Loucy (cell line): ENCODE measurements at regions not wholly inside any gene's neighbourhood (a gene's known extent, or its start where the extent isn't known, plus 50 kb on each side); places are given as distances from the start of the nearest gene placed in this dataset.

Experiments used
- H2AFZ ChIP-seq: fragments of 200-600 bp; sonication (generic); 2 replicates; pipeline ENCODE4 v1.6.0; 2016; ENCODE audit warnings: antibody characterized with exemption, mild to moderate bottlenecking, low read length, moderate library complexity
- H3F3A ChIP-seq: fragments of 200-600 bp; 2 replicates; pipeline ENCODE4 v1.6.0; 2016; ENCODE audit warnings: antibody characterized with exemption, low read depth, mild to moderate bottlenecking
- H3K27me3 ChIP-seq: fragments of 200-600 bp; sonication (generic); 2 replicates; pipeline ENCODE4 v1.6.1; 2014; ENCODE audit warnings: low read length, mild to moderate bottlenecking; ENCODE audit not compliant: insufficient read depth, poor library complexity, severe bottlenecking
- H3K36me3 ChIP-seq: fragments of 200-600 bp; sonication (generic); 2 replicates; pipeline ENCODE4 v1.6.1; 2016; ENCODE audit warnings: low read length; ENCODE audit not compliant: insufficient read depth
- H3K4me1 ChIP-seq: fragments of 200-600 bp; sonication (generic); 2 replicates; pipeline ENCODE4 v1.5.1; 2014; ENCODE audit warnings: low read length, mild to moderate bottlenecking; ENCODE audit not compliant: insufficient read depth, poor library complexity, severe bottlenecking
- H3K4me2 ChIP-seq: fragments of 200-600 bp; sonication (generic); 2 replicates; pipeline ENCODE4 v1.6.0; 2014; ENCODE audit warnings: antibody characterized with exemption, low read length, low read depth, mild to moderate bottlenecking; ENCODE audit not compliant: poor library complexity, severe bottlenecking
- H3K4me3 ChIP-seq: fragments of 200-600 bp; sonication (generic); 2 replicates; pipeline ENCODE4 v1.5.1; 2014; ENCODE audit warnings: low read length, mild to moderate bottlenecking, mixed read lengths; ENCODE audit not compliant: poor library complexity, severe bottlenecking
- H3K79me2 ChIP-seq: fragments of 200-600 bp; sonication (generic); 2 replicates; pipeline ENCODE4 v1.6.1; 2014; ENCODE audit warnings: low read length; ENCODE audit not compliant: insufficient read depth
- H3K9ac ChIP-seq: fragments of 200-600 bp; sonication (generic); 2 replicates; pipeline ENCODE4 v1.6.0; 2014; ENCODE audit warnings: mild to moderate bottlenecking, low read depth, low read length, moderate library complexity; ENCODE audit not compliant: poor library complexity, severe bottlenecking
- H3K9me2 ChIP-seq: fragments of 200-600 bp; sonication (generic); replicated peaks from 2 replicates; pipeline ENCODE4 v1.6.1; 2016; ENCODE audit warnings: low read depth, low read length, mixed read lengths
- H3K9me3 ChIP-seq: fragments of 200-600 bp; sonication (generic); 2 replicates; pipeline ENCODE4 v1.6.1; 2014; ENCODE audit warnings: mild to moderate bottlenecking, antibody characterized with exemption, low read length, low read depth; ENCODE audit not compliant: insufficient read depth
- H4K20me1 ChIP-seq: fragments of 200-600 bp; sonication (generic); 2 replicates; pipeline ENCODE4 v1.6.0; 2014; ENCODE audit warnings: antibody characterized with exemption, low read length, mild to moderate bottlenecking; ENCODE audit not compliant: insufficient read depth, poor library complexity, severe bottlenecking
- CTCF ChIP-seq: fragments of 200-600 bp; sonication (generic); conservative IDR thresholded peaks from 2 replicates; pipeline ENCODE4 v1.5.1; 2014; ENCODE audit warnings: mild to moderate bottlenecking, antibody characterized with exemption, low read length
- EZH2phosphoT487 ChIP-seq: fragments of 200-600 bp; IDR thresholded peaks from 2 replicates; pipeline ENCODE4 v1.6.1; 2018; ENCODE audit warnings: antibody characterized with exemption, mild to moderate bottlenecking, moderate library complexity, borderline replicate concordance

- H3K4me3 ChIP-seq: no peak overlapping the region
- no peaks in the 10 kb centered on the region for H3F3A ChIP-seq
- no peaks in the 10 kb centered on the region for H3K36me3 ChIP-seq
- H3K79me2 ChIP-seq: no peaks in the 10 kb centered on the region
- H3K4me1 ChIP-seq: no peaks in the 10 kb centered on the region
- H3K9me2 ChIP-seq: no peaks in the 10 kb centered on the region
- TF ChIP-seq CTCF (no peak), EZH2phosphoT487 (no peak)
- no peaks in the 10 kb centered on the region for H4K20me1 ChIP-seq
- H3K4me2 ChIP-seq: no peak overlapping the region
- H2AFZ ChIP-seq: no peak overlapping the region
- no peaks in the 10 kb centered on the region for H3K27me3 ChIP-seq
- no peak overlapping the region for H3K9ac ChIP-seq
- no peaks in the 10 kb centered on the region for H3K9me3 ChIP-seq
These were observed 123.2 kb upstream of the KLF6 start for GRCh38 chr10:3908183-3908582.

GRCh38 chr10:3907514-3907913 lies 122.5 kb upstream of the KLF6 start:
- no peak for TF ChIP-seq EZH2phosphoT487
- TF ChIP-seq CTCF: no peak
- H3K79me2 ChIP-seq: no peaks in the 10 kb centered on the region
- no peaks in the 10 kb centered on the region for H3K27me3 ChIP-seq
- no peak overlapping the region for H3K9ac ChIP-seq
- no peak overlapping the region for H3K4me2 ChIP-seq
- no peaks in the 10 kb centered on the region for H3K9me3 ChIP-seq
- no peaks in the 10 kb centered on the region for H3K4me1 ChIP-seq
- H3K4me3 ChIP-seq: no peak overlapping the region
- H3K36me3 ChIP-seq: no peaks in the 10 kb centered on the region
- H2AFZ ChIP-seq: no peak overlapping the region
- H3F3A ChIP-seq: no peaks in the 10 kb centered on the region
- H3K9me2 ChIP-seq: no peaks in the 10 kb centered on the region
- H4K20me1 ChIP-seq: no peaks in the 10 kb centered on the region

- no peaks in the 10 kb centered on the region for H4K20me1 ChIP-seq
- TF ChIP-seq EZH2phosphoT487 (no peak), CTCF (no peak)
- H3K4me1 ChIP-seq: no peaks in the 10 kb centered on the region
- H3K36me3 ChIP-seq: no peaks in the 10 kb centered on the region
- no peaks in the 10 kb centered on the region for H3K27me3 ChIP-seq
- no peaks in the 10 kb centered on the region for H3K9me2 ChIP-seq
- no peak overlapping the region for H3K9ac ChIP-seq
- H2AFZ ChIP-seq: no peak overlapping the region
- no peaks in the 10 kb centered on the region for H3F3A ChIP-seq
- H3K79me2 ChIP-seq: no peaks in the 10 kb centered on the region
- H3K4me2 ChIP-seq: no peak overlapping the region
- H3K4me3 ChIP-seq: no peak overlapping the region
- H3K9me3 ChIP-seq: no peaks in the 10 kb centered on the region
These were observed 121.6 kb upstream of the KLF6 start for GRCh38 chr10:3906511-3907111.
